K562 (cell line): ENCODE measurements at regions not wholly inside any gene's neighbourhood (a gene's known extent, or its start where the extent isn't known, plus 50 kb on each side); places are given as distances from the start of the nearest gene placed in this dataset.

Source experiments
- ATAC-seq: fragments of 200-7000 bp; cut with Tn5 transposase; 3 replicates; pipeline ENCODE4 v1.9.1; 2020; ENCODE audit warnings: moderate library complexity
- BruUV-seq: library from RNA; stranded (reverse); fragments of 400-500 nt; replicated peaks from 2 replicates; lab custom pipeline; 2021; lab: Mats Ljungman, UMichigan
- CTCF ChIA-PET: fragments of 300-600 bp; formaldehyde crosslinking; extraction: SDS; loops from one replicate; lab custom pipeline; 2021; ENCODE audit warnings: low intra/inter-chr PET ratio; lab: Yijun Ruan, JAX
- POLR2A ChIA-PET: fragments of 300-600, 350-650 bp; sonication (Branson Sonifier 250); formaldehyde crosslinking; extraction: SDS; loops from one replicate; lab custom pipeline; 2021; ENCODE audit warnings: antibody characterized with exemption, inconsistent platforms; lab: Yijun Ruan, JAX
- DNase-seq, 4 experiments: peaks; one replicate each; pipeline versions ENCODE4 v3.0.0 to v3.0.0-alpha.2; 2011 to 2018; ENCODE audit warnings: low spot score in 3 of 4, mixed read lengths in 3 of 4; ENCODE audit errors: extremely low read depth in 1 of 4
- FAIRE-seq: peaks from 2 replicates; lab custom pipeline; 2011; peaks lifted over from hg19 to GRCh38; lab: Jason Lieb, UNC
- H2AFZ ChIP-seq: 2 replicates; pipeline ENCODE4 v1.6.0; 2011; ENCODE audit warnings: low read depth, low read length, control low read depth, inconsistent platforms
- H3K27ac ChIP-seq: fragments of 200-600 bp; 3 replicates; pipeline ENCODE4 v1.8.0; 2011; ENCODE audit warnings: low read depth, mild to moderate bottlenecking, control low read depth, inconsistent platforms, low read length, moderate library complexity, mixed read lengths; ENCODE audit errors: extremely low read depth
- H3K27me3 ChIP-seq, 2 experiments: fragments of 300-600 bp in 1 of 2; 2 replicates in 1 of 2; 3 replicates in 1 of 2; pipeline versions ENCODE4 v1.6.0 to v1.8.0; 2011; ENCODE audit warnings: inconsistent platforms in 2 of 2, low read length in 2 of 2, mild to moderate bottlenecking in 1 of 2, mixed read lengths in 1 of 2, moderate library complexity in 1 of 2; ENCODE audit not compliant: control insufficient read depth in 2 of 2, insufficient read depth in 2 of 2
- H3K36me3 ChIP-seq: fragments of 300-600 bp; 3 replicates; pipeline ENCODE4 v1.8.0; 2011; ENCODE audit warnings: mild to moderate bottlenecking, low read length, inconsistent platforms; ENCODE audit not compliant: control insufficient read depth, insufficient read depth
- H3K4me1 ChIP-seq, 2 experiments: fragments of 200-600 bp in 1 of 2; replicated peaks in 1 of 2; 2 replicates in 1 of 2; 3 replicates in 1 of 2; pipeline versions ENCODE4 v1.5.1 to v1.8.0; 2011; ENCODE audit warnings: inconsistent platforms in 2 of 2, low read length in 2 of 2, mild to moderate bottlenecking in 1 of 2, mixed read lengths in 1 of 2, moderate library complexity in 1 of 2; ENCODE audit not compliant: control insufficient read depth in 2 of 2, insufficient read depth in 2 of 2
- H3K4me2 ChIP-seq: 2 replicates; pipeline ENCODE4 v1.6.1; 2011; ENCODE audit warnings: low read length, control low read depth, inconsistent platforms, mixed read lengths; ENCODE audit not compliant: insufficient read depth
- H3K4me3 ChIP-seq: fragments of 200-600 bp; sonication (generic), shearing (Covaris generic); 2 replicates; pipeline ENCODE4 v1.5.1; 2016; ENCODE audit warnings: control low read depth, inconsistent platforms
- H3K79me2 ChIP-seq: fragments of 200-600 bp; 3 replicates; pipeline ENCODE4 v1.8.0; 2011; ENCODE audit warnings: low read length, inconsistent platforms; ENCODE audit not compliant: control insufficient read depth, insufficient read depth
- H3K9ac ChIP-seq, 2 experiments: 2 replicates each; pipeline versions ENCODE4 v1.6.0 to v1.6.1; 2011; ENCODE audit warnings: low read depth in 2 of 2, low read length in 2 of 2, control low read depth in 1 of 2, inconsistent platforms in 1 of 2, mild to moderate bottlenecking in 1 of 2, mixed read lengths in 1 of 2; ENCODE audit not compliant: insufficient read depth in 1 of 2
- H3K9me1 ChIP-seq: one replicate; pipeline ENCODE4 v1.6.0; 2011; ENCODE audit warnings: inconsistent platforms, mild to moderate bottlenecking, low read length, moderate library complexity; ENCODE audit not compliant: control insufficient read depth, insufficient read depth
- H3K9me3 ChIP-seq: replicated peaks from 2 replicates; pipeline ENCODE4 v1.5.1; 2011; ENCODE audit warnings: low read depth, low read length, inconsistent platforms; ENCODE audit not compliant: control insufficient read depth, insufficient read depth
- H4K20me1 ChIP-seq: replicated peaks from 2 replicates; pipeline ENCODE4 v1.6.1; 2011; ENCODE audit warnings: low read length, inconsistent platforms, mixed read lengths; ENCODE audit not compliant: control insufficient read depth, insufficient read depth
- CHD4 ChIP-seq: fragments of 200-600 bp; sonication (generic); IDR thresholded peaks from 3 replicates; pipeline ENCODE4 v1.6.1; 2012; ENCODE audit warnings: low read depth, mild to moderate bottlenecking, mixed read lengths, low read length, inconsistent platforms; ENCODE audit not compliant: insufficient read depth, insufficient replicate concordance, poor library complexity, severe bottlenecking
- E2F3 ChIP-seq: fragments of 250-450 bp; sonication (Bioruptor Pico); IDR thresholded peaks from 2 replicates; pipeline ENCODE4 v1.4.0; 2020; ENCODE audit warnings: mild to moderate bottlenecking
- KAT2B ChIP-seq: IDR thresholded peaks from one replicate; pipeline ENCODE4 v1.6.1; 2012; ENCODE audit warnings: low read depth, mild to moderate bottlenecking, control low read depth, inconsistent platforms, low read length, moderate library complexity
- L3MBTL2 ChIP-seq: fragments of 450-650 bp; IDR thresholded peaks from 2 replicates; pipeline ENCODE4 v1.6.1; 2016; ENCODE audit warnings: mild to moderate bottlenecking, moderate library complexity
- MCM7 ChIP-seq, 2 experiments: fragments of 450-650 bp; IDR thresholded peaks; 2 replicates each; pipeline ENCODE4 v1.6.1; 2016 to 2018
- PHF21A ChIP-seq: fragments of 450-650 bp; IDR thresholded peaks from 2 replicates; pipeline ENCODE4 v1.6.1; 2017; ENCODE audit warnings: low read depth, borderline replicate concordance
- PTRF ChIP-seq: fragments of 450-650 bp; IDR thresholded peaks from 2 replicates; pipeline ENCODE4 v1.6.1; 2016; ENCODE audit warnings: mild to moderate bottlenecking, missing genetic modification characterization, missing compliant biosample characterization
- RBM34 ChIP-seq: fragments of 200-400 bp; formaldehyde crosslinking; IDR thresholded peaks from 2 replicates; pipeline ENCODE4 v1.6.1; 2018; ENCODE audit warnings: low read length, borderline replicate concordance; ENCODE audit not compliant: insufficient read depth
- RHOXF2B ChIP-seq: fragments of 250-450 bp; sonication (Bioruptor Pico); conservative IDR thresholded peaks from 2 replicates; pipeline ENCODE4 v1.5.1; 2021
- ZC3H11A ChIP-seq: IDR thresholded peaks from 2 replicates; pipeline ENCODE4 v1.6.1; 2012; ENCODE audit warnings: low read depth, low read length, improper control_type of control experiment
- WGBS: fragments of 100-300 bp; shearing (Covaris generic); methylation state at CpG from one replicate; pipeline ENCODE4 v1.1.6; 2016; ENCODE audit warnings: low coverage, mixed read lengths; ENCODE audit not compliant: insufficient coverage; ENCODE audit errors: missing lambda C conversion rate; 5-methylcytosine and 5-hydroxymethylcytosine counted together
- in situ Hi-C: fragments of 300-500 bp; cut with MboI; formaldehyde crosslinking; loops from 4 replicates; pipeline ENCODE4 v1.15.0; 2018; ENCODE audit warnings: inconsistent platforms, mixed read lengths
- intact Hi-C: fragments of 100-400 bp; cut with micrococcal nuclease; formaldehyde crosslinking; loops from 2 replicates; pipeline ENCODE4 v1.14.2; 2022
- TF ChIP-seq, protein P1 (sequence below): fragments of 450-650 bp; formaldehyde crosslinking; IDR thresholded peaks from 2 replicates; pipeline ENCODE4 v1.4.0; 2020; ENCODE audit warnings: mild to moderate bottlenecking, moderate library complexity
- TF ChIP-seq, protein P2 (sequence below): sonication (generic); formaldehyde crosslinking; IDR thresholded peaks from 2 replicates; pipeline ENCODE4 v1.8.0; 2022; ENCODE audit warnings: mild to moderate bottlenecking, missing genetic modification reagents

DNA sequence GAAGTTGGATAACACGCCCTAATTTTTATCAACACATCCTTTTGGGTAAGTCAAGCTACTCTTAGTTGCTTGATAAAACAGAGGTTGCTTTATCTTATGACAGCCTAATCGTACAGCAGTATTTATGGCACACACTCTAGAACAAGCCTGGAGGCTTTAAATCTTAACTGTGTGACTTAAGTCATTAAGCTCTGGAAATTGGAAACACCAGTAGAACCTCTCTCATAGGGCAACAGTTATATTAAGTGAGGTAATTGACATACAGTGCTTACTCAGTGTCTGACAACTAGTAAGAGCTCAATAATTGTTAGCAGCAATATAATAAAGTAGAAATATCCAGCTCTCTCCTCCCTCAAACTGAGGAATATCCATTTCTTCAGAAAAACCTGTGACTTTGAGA lies 808.9 kb upstream of the WWC1 start:
- FAIRE-seq (no peak), DNase-seq (no peak), ATAC-seq (no peak)
- intact Hi-C loops (no loop called here), in situ Hi-C loops (no loop called here)
- Histone ChIP-seq H4K20me1 (no peaks in the 10 kb centered on the region), H3K27me3 (no peaks in the 10 kb centered on the region), H3K36me3 (no peaks in the 10 kb centered on the region), H3K9ac (no peak overlapping the region), H3K9me1 (no peaks in the 10 kb centered on the region), H3K9me3 (no peaks in the 10 kb centered on the region), H3K27ac (no peak overlapping the region), H3K4me2 (no peak overlapping the region), H3K4me1 (no peaks in the 10 kb centered on the region), H3K4me3 (no peak overlapping the region), H3K79me2 (no peaks in the 10 kb centered on the region), H2AFZ (no peak overlapping the region)
- WGBS = 0% methylated on average over 2 of the region's 2 CpGs
- no TSS peak for BruUV-seq
- ChIA-PET POLR2A (no interaction called here), CTCF (no interaction called here)
- TF ChIP-seq KAT2B = no peak
- no peak for TF ChIP-seq PTRF (tag)
- no peak for TF ChIP-seq CHD4
- no peak for TF ChIP-seq ZC3H11A
- no peak for TF ChIP-seq MCM7 (IDR thresholded peaks at IDR 0.05)
- no peak for TF ChIP-seq RHOXF2B (CRISPR knock-in tag)
- TF ChIP-seq, protein P1, sequence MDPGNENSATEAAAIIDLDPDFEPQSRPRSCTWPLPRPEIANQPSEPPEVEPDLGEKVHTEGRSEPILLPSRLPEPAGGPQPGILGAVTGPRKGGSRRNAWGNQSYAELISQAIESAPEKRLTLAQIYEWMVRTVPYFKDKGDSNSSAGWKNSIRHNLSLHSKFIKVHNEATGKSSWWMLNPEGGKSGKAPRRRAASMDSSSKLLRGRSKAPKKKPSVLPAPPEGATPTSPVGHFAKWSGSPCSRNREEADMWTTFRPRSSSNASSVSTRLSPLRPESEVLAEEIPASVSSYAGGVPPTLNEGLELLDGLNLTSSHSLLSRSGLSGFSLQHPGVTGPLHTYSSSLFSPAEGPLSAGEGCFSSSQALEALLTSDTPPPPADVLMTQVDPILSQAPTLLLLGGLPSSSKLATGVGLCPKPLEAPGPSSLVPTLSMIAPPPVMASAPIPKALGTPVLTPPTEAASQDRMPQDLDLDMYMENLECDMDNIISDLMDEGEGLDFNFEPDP (CRISPR knock-in tag) = no peak
- TF ChIP-seq L3MBTL2 = no peak
- TF ChIP-seq RBM34 = no peak
- no peak for TF ChIP-seq E2F3 (CRISPR knock-in tag)
- TF ChIP-seq, protein P2, sequence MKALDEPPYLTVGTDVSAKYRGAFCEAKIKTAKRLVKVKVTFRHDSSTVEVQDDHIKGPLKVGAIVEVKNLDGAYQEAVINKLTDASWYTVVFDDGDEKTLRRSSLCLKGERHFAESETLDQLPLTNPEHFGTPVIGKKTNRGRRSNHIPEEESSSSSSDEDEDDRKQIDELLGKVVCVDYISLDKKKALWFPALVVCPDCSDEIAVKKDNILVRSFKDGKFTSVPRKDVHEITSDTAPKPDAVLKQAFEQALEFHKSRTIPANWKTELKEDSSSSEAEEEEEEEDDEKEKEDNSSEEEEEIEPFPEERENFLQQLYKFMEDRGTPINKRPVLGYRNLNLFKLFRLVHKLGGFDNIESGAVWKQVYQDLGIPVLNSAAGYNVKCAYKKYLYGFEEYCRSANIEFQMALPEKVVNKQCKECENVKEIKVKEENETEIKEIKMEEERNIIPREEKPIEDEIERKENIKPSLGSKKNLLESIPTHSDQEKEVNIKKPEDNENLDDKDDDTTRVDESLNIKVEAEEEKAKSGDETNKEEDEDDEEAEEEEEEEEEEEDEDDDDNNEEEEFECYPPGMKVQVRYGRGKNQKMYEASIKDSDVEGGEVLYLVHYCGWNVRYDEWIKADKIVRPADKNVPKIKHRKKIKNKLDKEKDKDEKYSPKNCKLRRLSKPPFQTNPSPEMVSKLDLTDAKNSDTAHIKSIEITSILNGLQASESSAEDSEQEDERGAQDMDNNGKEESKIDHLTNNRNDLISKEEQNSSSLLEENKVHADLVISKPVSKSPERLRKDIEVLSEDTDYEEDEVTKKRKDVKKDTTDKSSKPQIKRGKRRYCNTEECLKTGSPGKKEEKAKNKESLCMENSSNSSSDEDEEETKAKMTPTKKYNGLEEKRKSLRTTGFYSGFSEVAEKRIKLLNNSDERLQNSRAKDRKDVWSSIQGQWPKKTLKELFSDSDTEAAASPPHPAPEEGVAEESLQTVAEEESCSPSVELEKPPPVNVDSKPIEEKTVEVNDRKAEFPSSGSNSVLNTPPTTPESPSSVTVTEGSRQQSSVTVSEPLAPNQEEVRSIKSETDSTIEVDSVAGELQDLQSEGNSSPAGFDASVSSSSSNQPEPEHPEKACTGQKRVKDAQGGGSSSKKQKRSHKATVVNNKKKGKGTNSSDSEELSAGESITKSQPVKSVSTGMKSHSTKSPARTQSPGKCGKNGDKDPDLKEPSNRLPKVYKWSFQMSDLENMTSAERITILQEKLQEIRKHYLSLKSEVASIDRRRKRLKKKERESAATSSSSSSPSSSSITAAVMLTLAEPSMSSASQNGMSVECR (CRISPR knock-in tag) = no peak
- TF ChIP-seq PHF21A = no peak
